ENCODE measurements at regions not wholly inside any gene's neighbourhood (a gene's known extent, or its start where the extent isn't known, plus 50 kb on each side); places are given as distances from the start of the nearest gene placed in this dataset.

- no peaks in the 10 kb centered on the region for H4K20me1 ChIP-seq (ENCODE audit: insufficient read depth)
- no peaks in the 10 kb centered on the region for H3K9me3 ChIP-seq (ENCODE audit: low read depth)
- peak; percentile 47 for DNase-seq
- H3K36me3 ChIP-seq (ENCODE audit: low read depth), result no peaks in the 10 kb centered on the region
- peaks cover 16% of the 10 kb centered on the region for H3K4me1 ChIP-seq (ENCODE audit: insufficient read depth)
- in situ Hi-C loops (cut with MboI), result no loop called here
- H3K27ac ChIP-seq, result peak overlapping the region; percentile 12; the same call in 1 of the 2 replicates
- 20 to 23% methylated on average over 3 of the region's 3 CpGs for WGBS, 2 experiments (ENCODE audit: low coverage in 1 of 2, low lambda C conversion rate in 2 of 2, missing lambda C conversion rate in 2 of 2)
- no peaks in the 10 kb centered on the region for H3K79me2 ChIP-seq (ENCODE audit: insufficient read depth)
- no peak overlapping the region for H3K9ac ChIP-seq
- H3K9me2 ChIP-seq (ENCODE audit: insufficient read depth), result no peaks in the 10 kb centered on the region
- no peak overlapping the region for H3K4me3 ChIP-seq
- H2AFZ ChIP-seq, result no peak overlapping the region
- TF ChIP-seq EZH2phosphoT487 (IDR thresholded peaks at IDR 0.05; ENCODE audit: insufficient read depth, low read depth) (no peak), EZH2 (IDR thresholded peaks at IDR 0.05; ENCODE audit: insufficient read depth, poor library complexity, severe bottlenecking) (no peak)
- H3K27me3 ChIP-seq (replicated peaks; ENCODE audit: insufficient read depth), result no peaks in the 10 kb centered on the region
- peak overlapping the region; percentile 10 for H3K4me2 ChIP-seq (ENCODE audit: unreplicated experiment)
- H3F3A ChIP-seq (ENCODE audit: insufficient read depth), result no peaks in the 10 kb centered on the region
Measured at GRCh38 chr9:26292943-26293342, 599.7 kb downstream of the CAAP1 start.

DNA sequence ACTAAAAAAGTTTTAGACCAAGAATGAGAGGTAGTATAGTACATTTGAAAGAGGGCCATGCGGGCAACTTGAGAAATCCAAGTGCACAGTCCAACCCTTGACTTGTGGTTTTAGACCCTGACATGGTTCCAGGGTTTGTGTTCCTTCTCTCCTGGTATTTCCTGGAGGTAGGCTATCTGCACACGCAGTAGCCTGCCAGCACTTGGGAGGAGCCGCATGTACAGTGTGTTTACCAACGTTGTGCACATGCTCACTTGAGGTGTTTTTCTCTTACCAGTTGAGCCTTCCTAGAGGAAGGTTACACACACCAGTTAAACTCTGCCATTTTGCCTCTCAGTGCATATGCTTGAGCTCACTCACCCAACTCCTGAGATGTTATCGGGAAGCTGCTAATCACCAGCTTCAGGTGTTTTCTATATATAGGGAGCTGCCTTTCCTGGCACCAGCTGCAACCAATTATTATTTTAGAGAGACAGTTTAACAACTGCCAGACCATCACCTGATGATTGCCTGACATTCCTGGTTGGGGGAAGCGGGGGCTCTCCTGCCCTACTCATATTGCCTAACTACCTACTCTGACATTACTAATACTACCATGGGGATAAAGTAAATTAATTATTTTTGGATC lies 593.4 kb upstream of the TUSC1 start:
- TF ChIP-seq EZH2 (IDR thresholded peaks at IDR 0.05; ENCODE audit: insufficient read depth, poor library complexity, severe bottlenecking), result no peak
- no peak for TF ChIP-seq EZH2phosphoT487 (IDR thresholded peaks at IDR 0.05; ENCODE audit: insufficient read depth, low read depth)
- no peak for DNase-seq
- no peaks in the 10 kb centered on the region for H3F3A ChIP-seq (ENCODE audit: insufficient read depth)

GRCh38 chr9:26266146-26266793 lies 588.0 kb upstream of the TUSC1 start:
- TF ChIP-seq EZH2 (IDR thresholded peaks at IDR 0.05; ENCODE audit: insufficient read depth, poor library complexity, severe bottlenecking), result no peak
- no peak for TF ChIP-seq EZH2phosphoT487 (IDR thresholded peaks at IDR 0.05; ENCODE audit: insufficient read depth, low read depth)
- Histone ChIP-seq H3K79me2 (ENCODE audit: insufficient read depth) (no peaks in the 10 kb centered on the region), H3K4me3 (no peak overlapping the region), H3K27me3 (replicated peaks; ENCODE audit: insufficient read depth) (no peaks in the 10 kb centered on the region), H3K9me2 (ENCODE audit: insufficient read depth) (no peaks in the 10 kb centered on the region), H3K9ac (no peak overlapping the region), H3F3A (ENCODE audit: insufficient read depth) (peaks cover 49% of the 10 kb centered on the region), H2AFZ (no peak overlapping the region), H3K4me2 (ENCODE audit: unreplicated experiment) (peak overlapping the region; percentile 20), H3K4me1 (ENCODE audit: insufficient read depth) (peaks cover 46% of the 10 kb centered on the region), H3K36me3 (ENCODE audit: low read depth) (no peaks in the 10 kb centered on the region), H3K9me3 (ENCODE audit: low read depth) (no peaks in the 10 kb centered on the region), H4K20me1 (ENCODE audit: insufficient read depth) (no peaks in the 10 kb centered on the region), H3K27ac (0 out of 2 replicates have a peak overlapping the region, but pooled peaks have one; percentile 47)
- WGBS, 2 experiments (ENCODE audit: low coverage in 1 of 2, low lambda C conversion rate in 2 of 2, missing lambda C conversion rate in 2 of 2), result 56 to 62% methylated on average over 2 of the region's 2 CpGs
- peak; percentile 12 for DNase-seq
- in situ Hi-C loops (cut with MboI), result no loop called here

More for the DNA sequence above, 593.4 kb upstream of the TUSC1 start:
- no peaks in the 10 kb centered on the region for H3K9me3 ChIP-seq (ENCODE audit: low read depth)
- 0 out of 2 replicates have a peak, but pooled peaks cover 2% of the 10 kb centered on the region for H3K4me1 ChIP-seq (ENCODE audit: insufficient read depth)
- H3K79me2 ChIP-seq (ENCODE audit: insufficient read depth), result no peaks in the 10 kb centered on the region
- H3K27me3 ChIP-seq (replicated peaks; ENCODE audit: insufficient read depth), result no peaks in the 10 kb centered on the region
- no peak overlapping the region for H3K4me2 ChIP-seq (ENCODE audit: unreplicated experiment)
- no peaks in the 10 kb centered on the region for H3K9me2 ChIP-seq (ENCODE audit: insufficient read depth)
- H3K36me3 ChIP-seq (ENCODE audit: low read depth), result no peaks in the 10 kb centered on the region
- WGBS, 2 experiments (ENCODE audit: low coverage in 1 of 2, low lambda C conversion rate in 2 of 2, missing lambda C conversion rate in 2 of 2), result 39 to 50% methylated on average over 6 of the region's 6 CpGs
- H3K27ac ChIP-seq, result no peak overlapping the region
- H3K9ac ChIP-seq, result no peak overlapping the region
- peak overlapping the region; percentile 15; the same call in 1 of the 2 replicates for H2AFZ ChIP-seq
- in situ Hi-C loops (cut with MboI), result no loop called here
- no peaks in the 10 kb centered on the region for H4K20me1 ChIP-seq (ENCODE audit: insufficient read depth)
- H3K4me3 ChIP-seq, result no peak overlapping the region

- H3K9me3 ChIP-seq (ENCODE audit: low read depth), result no peaks in the 10 kb centered on the region
- 0 to 5% methylated on average over 1 of the region's 1 CpG for WGBS, 2 experiments (ENCODE audit: low coverage in 1 of 2, low lambda C conversion rate in 2 of 2, missing lambda C conversion rate in 2 of 2)
- H3K36me3 ChIP-seq (ENCODE audit: low read depth), result no peaks in the 10 kb centered on the region
- in situ Hi-C loops (cut with MboI), result no loop called here
- H4K20me1 ChIP-seq (ENCODE audit: insufficient read depth), result no peaks in the 10 kb centered on the region
- H3K9ac ChIP-seq, result no peak overlapping the region
- TF ChIP-seq EZH2 (IDR thresholded peaks at IDR 0.05; ENCODE audit: insufficient read depth, poor library complexity, severe bottlenecking), result no peak
- TF ChIP-seq EZH2phosphoT487 (IDR thresholded peaks at IDR 0.05; ENCODE audit: insufficient read depth, low read depth), result no peak
- H3K4me2 ChIP-seq (ENCODE audit: unreplicated experiment), result peak overlapping the region; percentile 20
- H3K27ac ChIP-seq, result peak overlapping the region; percentile 58
- no peak overlapping the region for H2AFZ ChIP-seq
- no peaks in the 10 kb centered on the region for H3K27me3 ChIP-seq (replicated peaks; ENCODE audit: insufficient read depth)
- H3F3A ChIP-seq (ENCODE audit: insufficient read depth), result peaks cover 61% of the 10 kb centered on the region
- DNase-seq, result peak; percentile 94
- H3K79me2 ChIP-seq (ENCODE audit: insufficient read depth), result no peaks in the 10 kb centered on the region
- no peak overlapping the region for H3K4me3 ChIP-seq
- peaks cover 59% of the 10 kb centered on the region for H3K4me1 ChIP-seq (ENCODE audit: insufficient read depth)
- H3K9me2 ChIP-seq (ENCODE audit: insufficient read depth), result no peaks in the 10 kb centered on the region
Measured at GRCh38 chr9:26264709-26265601, 586.7 kb upstream of the TUSC1 start.
